ENCODE measurements at regions not wholly inside any gene's neighbourhood (a gene's known extent, or its start where the extent isn't known, plus 50 kb on each side); places are given as distances from the start of the nearest gene placed in this dataset.

GRCh38 chr5:54838843-54839242, 146.6 kb downstream of the ESM1 start:
- TF ChIP-seq, protein P1, sequence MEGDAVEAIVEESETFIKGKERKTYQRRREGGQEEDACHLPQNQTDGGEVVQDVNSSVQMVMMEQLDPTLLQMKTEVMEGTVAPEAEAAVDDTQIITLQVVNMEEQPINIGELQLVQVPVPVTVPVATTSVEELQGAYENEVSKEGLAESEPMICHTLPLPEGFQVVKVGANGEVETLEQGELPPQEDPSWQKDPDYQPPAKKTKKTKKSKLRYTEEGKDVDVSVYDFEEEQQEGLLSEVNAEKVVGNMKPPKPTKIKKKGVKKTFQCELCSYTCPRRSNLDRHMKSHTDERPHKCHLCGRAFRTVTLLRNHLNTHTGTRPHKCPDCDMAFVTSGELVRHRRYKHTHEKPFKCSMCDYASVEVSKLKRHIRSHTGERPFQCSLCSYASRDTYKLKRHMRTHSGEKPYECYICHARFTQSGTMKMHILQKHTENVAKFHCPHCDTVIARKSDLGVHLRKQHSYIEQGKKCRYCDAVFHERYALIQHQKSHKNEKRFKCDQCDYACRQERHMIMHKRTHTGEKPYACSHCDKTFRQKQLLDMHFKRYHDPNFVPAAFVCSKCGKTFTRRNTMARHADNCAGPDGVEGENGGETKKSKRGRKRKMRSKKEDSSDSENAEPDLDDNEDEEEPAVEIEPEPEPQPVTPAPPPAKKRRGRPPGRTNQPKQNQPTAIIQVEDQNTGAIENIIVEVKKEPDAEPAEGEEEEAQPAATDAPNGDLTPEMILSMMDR (IDR thresholded peaks at IDR 0.05; ENCODE audit: extremely low read depth, missing control alignments) = no peak

DNA sequence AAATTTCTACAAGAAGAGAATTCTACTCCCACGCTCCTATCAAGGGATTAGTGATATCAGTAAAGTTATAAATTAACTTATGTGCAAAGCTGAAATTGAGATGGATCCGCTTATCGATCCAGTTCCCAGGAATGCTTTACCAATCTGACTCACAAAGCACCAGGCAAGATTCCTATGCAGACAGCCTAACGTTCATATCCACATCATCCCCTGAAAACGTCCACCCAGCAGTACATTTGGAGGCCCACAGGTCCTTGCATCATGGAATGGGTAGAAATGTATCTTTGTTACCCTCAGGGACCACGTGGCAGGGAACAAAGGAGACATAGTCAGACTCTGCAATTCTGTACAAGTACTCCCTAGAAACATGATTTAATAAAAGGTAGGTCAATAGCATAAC, 147.4 kb downstream of the ESM1 start:
- DNase-seq (ENCODE audit: low spot score) = no peak
- TF ChIP-seq, protein P1 (IDR thresholded peaks at IDR 0.05; ENCODE audit: extremely low read depth, missing control alignments) = no peak

More at GRCh38 chr5:54838843-54839242, 146.6 kb downstream of the ESM1 start:
- no peak for DNase-seq (ENCODE audit: low spot score)

- TF ChIP-seq, protein P1 (IDR thresholded peaks at IDR 0.05; ENCODE audit: extremely low read depth, missing control alignments) = no peak
Measured at GRCh38 chr5:54837093-54837492, 148.3 kb downstream of the ESM1 start.

GRCh38 chr5:54835647-54836046, 149.7 kb downstream of the ESM1 start:
- TF ChIP-seq, protein P1 (IDR thresholded peaks at IDR 0.05; ENCODE audit: extremely low read depth, missing control alignments) = no peak
- DNase-seq (ENCODE audit: low spot score) = no peak

More at GRCh38 chr5:54837093-54837492, 148.3 kb downstream of the ESM1 start:
- no peak for DNase-seq (ENCODE audit: low spot score)

DNA sequence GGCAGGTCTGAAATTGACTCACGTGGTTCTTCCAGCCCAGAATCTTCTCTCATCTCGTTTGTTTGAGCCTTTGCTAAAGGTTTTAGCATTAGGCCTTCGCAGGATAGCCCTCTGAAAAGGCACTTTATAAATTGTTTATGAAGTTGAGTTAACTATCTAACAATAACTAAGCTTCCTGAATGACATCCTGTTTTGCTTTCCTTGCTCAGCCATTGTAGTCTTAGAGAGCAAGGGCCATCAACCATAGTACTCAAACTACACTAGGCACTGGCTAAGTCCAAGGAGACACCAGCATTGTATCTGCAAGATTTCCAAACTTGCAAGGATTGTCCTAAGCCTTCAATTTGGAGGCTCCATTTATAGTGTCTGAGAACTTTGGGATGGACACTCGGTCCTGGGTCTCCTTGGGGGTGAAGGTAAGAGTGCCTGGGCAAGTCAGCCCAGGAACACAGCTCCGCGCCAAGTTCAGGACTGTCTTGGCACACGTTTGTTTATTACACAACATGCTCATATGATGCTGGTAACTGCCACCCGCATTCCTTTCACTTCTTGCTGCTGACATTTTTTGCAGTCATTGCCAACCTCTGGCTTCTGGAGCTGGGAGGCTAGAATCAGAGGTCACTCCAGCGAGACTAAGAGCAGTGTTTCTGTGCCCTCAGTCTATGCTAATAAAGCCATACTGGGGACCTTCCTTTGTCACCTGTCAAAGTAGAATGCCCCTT, 151.1 kb downstream of the ESM1 start:
- TF ChIP-seq, protein P1 (IDR thresholded peaks at IDR 0.05; ENCODE audit: extremely low read depth, missing control alignments) = no peak
- no peak for DNase-seq (ENCODE audit: low spot score)

- TF ChIP-seq, protein P1 (IDR thresholded peaks at IDR 0.05; ENCODE audit: extremely low read depth, missing control alignments) = no peak
- DNase-seq (ENCODE audit: low spot score) = no peak
Measured at GRCh38 chr5:54833590-54833989, 151.8 kb downstream of the ESM1 start.

- TF ChIP-seq, protein P1 (IDR thresholded peaks at IDR 0.05; ENCODE audit: extremely low read depth, missing control alignments) = no peak
- DNase-seq (ENCODE audit: low spot score) = no peak
Measured at GRCh38 chr5:54832858-54833257, 152.5 kb downstream of the ESM1 start.
